H1 (cell line): ENCODE measurements at regions not wholly inside any gene's neighbourhood (a gene's known extent, or its start where the extent isn't known, plus 50 kb on each side); places are given as distances from the start of the nearest gene placed in this dataset.

ENCODE experiments used
- CBX8 ChIP-seq: fragments of 300-800, 300-1000 bp; sonication (generic); IDR thresholded peaks from 2 replicates; pipeline ENCODE4 v1.7.1; 2016; ENCODE audit warnings: low read depth, low read length, borderline replicate concordance
- CEBPB ChIP-seq: IDR thresholded peaks from 2 replicates; pipeline ENCODE4 v1.6.1; 2012; ENCODE audit warnings: low read depth, low read length
- CREB1 ChIP-seq: IDR thresholded peaks from 2 replicates; pipeline ENCODE4 v1.6.1; 2012; ENCODE audit warnings: inconsistent platforms
- EP300 ChIP-seq, 2 experiments: IDR thresholded peaks; 1 replicate in 1 of 2; 2 replicates in 1 of 2; pipeline ENCODE4 v1.6.1; 2011 to 2012; ENCODE audit warnings: low read depth in 2 of 2, low read length in 2 of 2, mild to moderate bottlenecking in 2 of 2, borderline replicate concordance in 1 of 2, inconsistent platforms in 1 of 2, moderate library complexity in 1 of 2
- GTF2F1 ChIP-seq: IDR thresholded peaks from 2 replicates; pipeline ENCODE4 v1.6.1; 2012; ENCODE audit warnings: low read depth, low read length, improper control_type of control experiment, borderline replicate concordance
- KDM1A ChIP-seq: fragments of 200-600, 300-600 bp; sonication (generic); IDR thresholded peaks from 2 replicates; pipeline ENCODE4 v1.7.1; 2016; ENCODE audit warnings: mild to moderate bottlenecking, low read length, borderline replicate concordance
- KDM5A ChIP-seq: fragments of 200-600 bp; IDR thresholded peaks from 2 replicates; pipeline ENCODE4 v1.7.1; 2012; ENCODE audit warnings: mild to moderate bottlenecking, low read length, inconsistent platforms, mixed read lengths
- POLR2A ChIP-seq, 2 experiments: IDR thresholded peaks; 1 replicate in 1 of 2; 2 replicates in 1 of 2; pipeline ENCODE4 v1.6.1; 2011; ENCODE audit warnings: low read depth in 2 of 2, low read length in 2 of 2, mild to moderate bottlenecking in 2 of 2; ENCODE audit errors: control extremely low read depth in 1 of 2
- POLR2AphosphoS5 ChIP-seq: IDR thresholded peaks from 2 replicates; pipeline ENCODE4 v1.6.1; 2011; ENCODE audit warnings: low read depth, low read length
- TEAD4 ChIP-seq: IDR thresholded peaks from 2 replicates; pipeline ENCODE4 v1.6.1; 2012; ENCODE audit warnings: low read depth, low read length, inconsistent platforms, mixed read lengths
- TF ChIP-seq, protein P1 (sequence below), 3 experiments: IDR thresholded peaks; 1 replicate in 2 of 3; 2 replicates in 1 of 3; pipeline versions ENCODE4 v1.5.1 to v1.6.1; 2011; ENCODE audit warnings: low read length in 3 of 3, mild to moderate bottlenecking in 3 of 3, inconsistent platforms in 2 of 3, low read depth in 1 of 3, moderate library complexity in 1 of 3; ENCODE audit not compliant: insufficient read depth in 1 of 3; ENCODE audit errors: control extremely low read depth in 1 of 3
- TF ChIP-seq, protein P2 (sequence below): IDR thresholded peaks from 2 replicates; pipeline ENCODE4 v1.6.1; 2012; ENCODE audit warnings: inconsistent platforms
- TF ChIP-seq, protein P3 (sequence below): IDR thresholded peaks from 2 replicates; pipeline ENCODE4 v1.6.1; 2011; ENCODE audit warnings: low read depth, mild to moderate bottlenecking, low read length; ENCODE audit not compliant: insufficient read depth

DNA sequence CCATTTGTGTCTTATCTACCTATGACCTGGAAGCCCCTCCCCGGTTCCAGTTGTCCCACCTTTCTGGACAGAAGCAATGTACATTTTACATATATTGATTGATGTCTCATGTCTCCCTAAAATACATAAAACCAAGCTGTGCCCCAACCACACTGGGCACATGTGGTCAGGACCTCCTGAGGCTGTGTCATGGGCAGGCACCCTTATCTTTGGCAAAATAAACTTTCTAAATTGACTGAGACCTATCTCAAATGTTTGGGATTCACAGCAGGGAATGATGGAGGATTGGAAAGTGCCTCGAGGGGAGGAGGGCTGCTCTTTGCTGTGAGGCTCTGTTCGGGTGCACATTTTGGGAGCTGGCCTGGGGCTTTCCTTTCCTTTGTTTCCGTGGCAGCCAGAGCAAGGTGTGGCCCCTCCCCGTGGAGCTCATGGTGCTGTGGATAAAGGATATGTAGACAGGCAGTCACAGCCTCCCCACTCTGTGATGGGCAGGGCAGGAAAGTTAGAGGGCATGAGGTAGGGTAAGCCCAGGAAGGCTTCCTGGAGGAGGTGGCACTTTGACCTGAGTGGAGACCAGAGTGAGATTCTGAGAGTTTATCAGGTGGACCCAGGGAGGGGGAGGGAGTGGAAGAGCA lies 615.6 kb downstream of the TBC1D22A start:
- TF ChIP-seq EP300 (IDR thresholded peaks at IDR 0.05; ENCODE audit: borderline replicate concordance in 1 of 2, low read depth in 2 of 2, low read length in 2 of 2) (no peak), CREB1 (no peak), POLR2A (IDR thresholded peaks at IDR 0.05; ENCODE audit: control extremely low read depth in 1 of 2, low read depth in 2 of 2, low read length in 2 of 2) (no peak), CBX8 (no peak), KDM5A (no peak), TEAD4 (no peak), CEBPB (no peak), GTF2F1 (no peak), KDM1A (no peak), POLR2AphosphoS5 (no peak)
- TF ChIP-seq, protein P1, sequence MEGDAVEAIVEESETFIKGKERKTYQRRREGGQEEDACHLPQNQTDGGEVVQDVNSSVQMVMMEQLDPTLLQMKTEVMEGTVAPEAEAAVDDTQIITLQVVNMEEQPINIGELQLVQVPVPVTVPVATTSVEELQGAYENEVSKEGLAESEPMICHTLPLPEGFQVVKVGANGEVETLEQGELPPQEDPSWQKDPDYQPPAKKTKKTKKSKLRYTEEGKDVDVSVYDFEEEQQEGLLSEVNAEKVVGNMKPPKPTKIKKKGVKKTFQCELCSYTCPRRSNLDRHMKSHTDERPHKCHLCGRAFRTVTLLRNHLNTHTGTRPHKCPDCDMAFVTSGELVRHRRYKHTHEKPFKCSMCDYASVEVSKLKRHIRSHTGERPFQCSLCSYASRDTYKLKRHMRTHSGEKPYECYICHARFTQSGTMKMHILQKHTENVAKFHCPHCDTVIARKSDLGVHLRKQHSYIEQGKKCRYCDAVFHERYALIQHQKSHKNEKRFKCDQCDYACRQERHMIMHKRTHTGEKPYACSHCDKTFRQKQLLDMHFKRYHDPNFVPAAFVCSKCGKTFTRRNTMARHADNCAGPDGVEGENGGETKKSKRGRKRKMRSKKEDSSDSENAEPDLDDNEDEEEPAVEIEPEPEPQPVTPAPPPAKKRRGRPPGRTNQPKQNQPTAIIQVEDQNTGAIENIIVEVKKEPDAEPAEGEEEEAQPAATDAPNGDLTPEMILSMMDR (IDR thresholded peaks at IDR 0.05; ENCODE audit: control extremely low read depth in 1 of 3, insufficient read depth in 1 of 3, low read depth in 1 of 3, low read length in 3 of 3) = no peak
- TF ChIP-seq, protein P2, sequence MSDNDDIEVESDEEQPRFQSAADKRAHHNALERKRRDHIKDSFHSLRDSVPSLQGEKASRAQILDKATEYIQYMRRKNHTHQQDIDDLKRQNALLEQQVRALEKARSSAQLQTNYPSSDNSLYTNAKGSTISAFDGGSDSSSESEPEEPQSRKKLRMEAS = no peak
- TF ChIP-seq, protein P3, sequence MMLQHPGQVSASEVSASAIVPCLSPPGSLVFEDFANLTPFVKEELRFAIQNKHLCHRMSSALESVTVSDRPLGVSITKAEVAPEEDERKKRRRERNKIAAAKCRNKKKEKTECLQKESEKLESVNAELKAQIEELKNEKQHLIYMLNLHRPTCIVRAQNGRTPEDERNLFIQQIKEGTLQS = no peak
